ENCODE measurements at regions not wholly inside any gene's neighbourhood (a gene's known extent, or its start where the extent isn't known, plus 50 kb on each side); places are given as distances from the start of the nearest gene placed in this dataset.

GRCh38 chr11:15505155-15505554 is 390.4 kb downstream of the INSC start:
- Histone ChIP-seq H3K4me2 (ENCODE audit: low read depth, low read length) (no peak overlapping the region), H4K20me1 (ENCODE audit: insufficient read depth, low read length) (no peaks in the 10 kb centered on the region), H3K4me1 (ENCODE audit: insufficient read depth, low read length) (no peaks in the 10 kb centered on the region), H3K27me3 (ENCODE audit: control insufficient read depth in 1 of 2, insufficient read depth in 2 of 2, low read length in 2 of 2) (no peaks in the 10 kb centered on the region), H3K9me3 (ENCODE audit: low read length) (no peaks in the 10 kb centered on the region), H2AFZ (ENCODE audit: low read length) (no peak overlapping the region), H3K4me3 (replicated peaks in 1 of 3; ENCODE audit: insufficient read depth in 1 of 3, low read depth in 2 of 3, low read length in 3 of 3) (no peak overlapping the region), H3K79me2 (ENCODE audit: insufficient read depth, low read length) (no peaks in the 10 kb centered on the region), H3K27ac (ENCODE audit: extremely low read length, insufficient read depth, low read length) (no peak overlapping the region), H3K9ac (ENCODE audit: insufficient read depth, low read depth, low read length) (no peak overlapping the region), H3K36me3 (replicated peaks in 1 of 2; ENCODE audit: control insufficient read depth in 1 of 2, insufficient read depth in 2 of 2, low read length in 2 of 2) (no peaks in the 10 kb centered on the region)
- ChIA-PET POLR2A (no interaction called here), CTCF (ENCODE audit: low intra/inter-chr PET ratio, low total read pairs) (no interaction called here)
- in situ Hi-C loops (cut with HindIII; ENCODE audit: extremely low pct_ligation_motif_present, low pct_unique_long_range_greater_than_20kb): no loop called here
- no peak for DNase-seq (ENCODE audit: low spot score)
- 93% methylated on average over 1 of the region's 1 CpG for WGBS (ENCODE audit: low lambda C conversion rate)
- ATAC-seq: no peak
- intact Hi-C loops (cut with micrococcal nuclease; ENCODE audit: unreplicated experiment): no loop called here
- no TSS peak for BruUV-seq (replicated peaks)
- FAIRE-seq: no peak
- TF ChIP-seq MTA1 (CRISPR knock-in tag; IDR thresholded peaks at IDR 0.05; ENCODE audit: borderline replicate concordance) (no peak), PAF1 (CRISPR knock-in tag; IDR thresholded peaks at IDR 0.05) (no peak), ZNF34 (CRISPR knock-in tag; IDR thresholded peaks at IDR 0.05; ENCODE audit: borderline replicate concordance) (no peak), XBP1 (CRISPR knock-in tag; IDR thresholded peaks at IDR 0.05) (no peak), ZNF883 (CRISPR knock-in tag; IDR thresholded peaks at IDR 0.05; ENCODE audit: not compliant biosample characterization) (no peak), ZFP36L1 (CRISPR knock-in tag; IDR thresholded peaks at IDR 0.05) (no peak), IRX3 (CRISPR knock-in tag; IDR thresholded peaks at IDR 0.05; ENCODE audit: borderline replicate concordance, low read depth) (no peak)
- TF ChIP-seq, protein P1, sequence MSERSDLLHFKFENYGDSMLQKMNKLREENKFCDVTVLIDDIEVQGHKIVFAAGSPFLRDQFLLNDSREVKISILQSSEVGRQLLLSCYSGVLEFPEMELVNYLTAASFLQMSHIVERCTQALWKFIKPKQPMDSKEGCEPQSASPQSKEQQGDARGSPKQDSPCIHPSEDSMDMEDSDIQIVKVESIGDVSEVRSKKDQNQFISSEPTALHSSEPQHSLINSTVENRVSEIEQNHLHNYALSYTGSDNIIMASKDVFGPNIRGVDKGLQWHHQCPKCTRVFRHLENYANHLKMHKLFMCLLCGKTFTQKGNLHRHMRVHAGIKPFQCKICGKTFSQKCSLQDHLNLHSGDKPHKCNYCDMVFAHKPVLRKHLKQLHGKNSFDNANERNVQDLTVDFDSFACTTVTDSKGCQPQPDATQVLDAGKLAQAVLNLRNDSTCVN (CRISPR knock-in tag; IDR thresholded peaks at IDR 0.05; ENCODE audit: borderline replicate concordance): no peak

DNA sequence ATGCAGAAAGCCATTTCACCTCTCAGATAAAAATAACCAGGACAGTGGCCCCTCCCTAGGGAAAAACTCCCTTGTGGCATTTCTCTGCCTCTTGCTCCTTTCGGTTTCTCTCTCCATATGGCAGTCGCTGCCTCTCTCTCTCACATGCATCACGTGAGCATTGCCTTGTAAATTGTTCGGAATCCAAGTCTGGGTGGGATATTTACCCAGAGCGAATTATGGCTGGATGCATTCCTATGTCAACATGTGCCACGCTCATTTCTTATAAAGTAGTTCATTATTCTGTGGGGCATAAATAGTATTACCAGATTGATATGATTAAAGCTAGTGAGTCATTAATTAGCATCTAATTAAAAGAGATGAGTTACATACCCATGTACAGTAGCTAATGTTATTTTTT is 392.9 kb downstream of the INSC start:
- no peak overlapping the region for H3K4me3 ChIP-seq (replicated peaks in 1 of 3; ENCODE audit: insufficient read depth in 1 of 3, low read depth in 2 of 3, low read length in 3 of 3)
- ChIA-PET POLR2A (no interaction called here), CTCF (ENCODE audit: low intra/inter-chr PET ratio, low total read pairs) (no interaction called here)
- BruUV-seq (replicated peaks): no TSS peak
- no peaks in the 10 kb centered on the region for H3K4me1 ChIP-seq (ENCODE audit: insufficient read depth, low read length)
- no peak overlapping the region for H3K27ac ChIP-seq (ENCODE audit: extremely low read length, insufficient read depth, low read length)
- 8% methylated on average over 6 of the region's 6 CpGs for WGBS (ENCODE audit: low lambda C conversion rate)
- no peak overlapping the region for H3K9ac ChIP-seq (ENCODE audit: insufficient read depth, low read depth, low read length)
- ATAC-seq (no peak), DNase-seq (ENCODE audit: low spot score) (no peak), FAIRE-seq (no peak)
- no peaks in the 10 kb centered on the region for H3K27me3 ChIP-seq (ENCODE audit: control insufficient read depth in 1 of 2, insufficient read depth in 2 of 2, low read length in 2 of 2)
- no peaks in the 10 kb centered on the region for H4K20me1 ChIP-seq (ENCODE audit: insufficient read depth, low read length)
- in situ Hi-C loops (cut with HindIII; ENCODE audit: extremely low pct_ligation_motif_present, low pct_unique_long_range_greater_than_20kb) (no loop called here), intact Hi-C loops (cut with micrococcal nuclease; ENCODE audit: unreplicated experiment) (no loop called here)
- H3K4me2 ChIP-seq (ENCODE audit: low read depth, low read length): no peak overlapping the region
- no peak overlapping the region for H2AFZ ChIP-seq (ENCODE audit: low read length)
- no peaks in the 10 kb centered on the region for H3K9me3 ChIP-seq (ENCODE audit: low read length)
- H3K79me2 ChIP-seq (ENCODE audit: insufficient read depth, low read length): no peaks in the 10 kb centered on the region
- no peaks in the 10 kb centered on the region for H3K36me3 ChIP-seq (replicated peaks in 1 of 2; ENCODE audit: control insufficient read depth in 1 of 2, insufficient read depth in 2 of 2, low read length in 2 of 2)
- TF ChIP-seq, protein P2, sequence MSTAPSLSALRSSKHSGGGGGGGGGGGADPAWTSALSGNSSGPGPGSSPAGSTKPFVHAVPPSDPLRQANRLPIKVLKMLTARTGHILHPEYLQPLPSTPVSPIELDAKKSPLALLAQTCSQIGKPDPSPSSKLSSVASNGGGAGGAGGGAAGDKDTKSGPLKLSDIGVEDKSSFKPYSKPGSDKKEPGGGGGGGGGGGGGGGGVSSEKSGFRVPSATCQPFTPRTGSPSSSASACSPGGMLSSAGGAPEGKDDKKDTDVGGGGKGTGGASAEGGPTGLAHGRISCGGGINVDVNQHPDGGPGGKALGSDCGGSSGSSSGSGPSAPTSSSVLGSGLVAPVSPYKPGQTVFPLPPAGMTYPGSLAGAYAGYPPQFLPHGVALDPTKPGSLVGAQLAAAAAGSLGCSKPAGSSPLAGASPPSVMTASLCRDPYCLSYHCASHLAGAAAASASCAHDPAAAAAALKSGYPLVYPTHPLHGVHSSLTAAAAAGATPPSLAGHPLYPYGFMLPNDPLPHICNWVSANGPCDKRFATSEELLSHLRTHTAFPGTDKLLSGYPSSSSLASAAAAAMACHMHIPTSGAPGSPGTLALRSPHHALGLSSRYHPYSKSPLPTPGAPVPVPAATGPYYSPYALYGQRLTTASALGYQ (CRISPR knock-in tag; IDR thresholded peaks at IDR 0.05): no peak
- TF ChIP-seq CREM (IDR thresholded peaks at IDR 0.05): no peak
- no peak for TF ChIP-seq CREM (CRISPR knock-in tag; IDR thresholded peaks at IDR 0.05)
- TF ChIP-seq, protein P3, sequence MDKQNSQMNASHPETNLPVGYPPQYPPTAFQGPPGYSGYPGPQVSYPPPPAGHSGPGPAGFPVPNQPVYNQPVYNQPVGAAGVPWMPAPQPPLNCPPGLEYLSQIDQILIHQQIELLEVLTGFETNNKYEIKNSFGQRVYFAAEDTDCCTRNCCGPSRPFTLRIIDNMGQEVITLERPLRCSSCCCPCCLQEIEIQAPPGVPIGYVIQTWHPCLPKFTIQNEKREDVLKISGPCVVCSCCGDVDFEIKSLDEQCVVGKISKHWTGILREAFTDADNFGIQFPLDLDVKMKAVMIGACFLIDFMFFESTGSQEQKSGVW (CRISPR knock-in tag; IDR thresholded peaks at IDR 0.05; ENCODE audit: borderline replicate concordance): no peak
- TF ChIP-seq ZFP36 (IDR thresholded peaks at IDR 0.05; ENCODE audit: borderline replicate concordance, low read depth, low read length, partially characterized antibody): no peak
- TF ChIP-seq, protein P4, sequence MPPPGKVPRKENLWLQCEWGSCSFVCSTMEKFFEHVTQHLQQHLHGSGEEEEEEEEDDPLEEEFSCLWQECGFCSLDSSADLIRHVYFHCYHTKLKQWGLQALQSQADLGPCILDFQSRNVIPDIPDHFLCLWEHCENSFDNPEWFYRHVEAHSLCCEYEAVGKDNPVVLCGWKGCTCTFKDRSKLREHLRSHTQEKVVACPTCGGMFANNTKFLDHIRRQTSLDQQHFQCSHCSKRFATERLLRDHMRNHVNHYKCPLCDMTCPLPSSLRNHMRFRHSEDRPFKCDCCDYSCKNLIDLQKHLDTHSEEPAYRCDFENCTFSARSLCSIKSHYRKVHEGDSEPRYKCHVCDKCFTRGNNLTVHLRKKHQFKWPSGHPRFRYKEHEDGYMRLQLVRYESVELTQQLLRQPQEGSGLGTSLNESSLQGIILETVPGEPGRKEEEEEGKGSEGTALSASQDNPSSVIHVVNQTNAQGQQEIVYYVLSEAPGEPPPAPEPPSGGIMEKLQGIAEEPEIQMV (CRISPR knock-in tag; IDR thresholded peaks at IDR 0.05; ENCODE audit: low read depth): no peak
- TF ChIP-seq PHF5A (CRISPR knock-in tag; IDR thresholded peaks at IDR 0.05; ENCODE audit: low read depth, unreplicated experiment): no peak
